ENCODE measurements at regions not wholly inside any gene's neighbourhood (a gene's known extent, or its start where the extent isn't known, plus 50 kb on each side); places are given as distances from the start of the nearest gene placed in this dataset.

DNA sequence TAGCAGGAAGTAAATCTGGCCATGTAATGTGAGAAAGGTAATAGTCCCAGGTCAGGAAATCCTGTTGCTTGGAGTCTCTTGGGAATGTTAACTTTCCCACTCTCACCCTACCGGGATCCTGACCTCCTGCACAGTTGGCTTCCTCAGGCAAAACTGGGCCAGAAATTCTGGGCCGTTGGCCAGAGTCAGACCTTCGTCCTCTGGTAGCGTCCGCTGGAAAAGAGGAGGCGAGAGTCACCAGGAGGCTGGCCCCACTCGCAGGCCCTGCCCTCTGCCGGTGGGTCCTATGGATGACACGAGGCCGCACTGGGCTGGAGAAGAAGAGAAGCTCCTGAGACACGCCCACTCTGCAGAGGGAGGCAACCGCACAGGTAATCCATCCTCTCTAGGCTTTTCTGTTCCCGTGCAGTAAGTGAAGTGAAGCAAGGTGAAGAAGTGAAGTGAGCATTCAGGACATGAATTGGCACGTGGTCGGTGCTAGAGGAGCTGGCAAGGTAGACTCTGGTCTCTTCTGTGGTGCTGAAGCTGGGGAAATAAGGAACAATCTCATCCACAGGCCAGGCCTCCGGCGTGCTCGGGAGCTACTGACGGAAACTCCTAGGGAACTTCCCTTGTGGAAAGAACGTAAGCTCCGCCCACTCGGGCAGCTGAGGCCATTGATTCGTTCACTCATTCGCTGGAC, 182.7 kb upstream of the GLI2 start:
- no peak for TF ChIP-seq EZH2 (IDR thresholded peaks at IDR 0.05; ENCODE audit: insufficient read depth, low read length)
- TF ChIP-seq, protein P1, sequence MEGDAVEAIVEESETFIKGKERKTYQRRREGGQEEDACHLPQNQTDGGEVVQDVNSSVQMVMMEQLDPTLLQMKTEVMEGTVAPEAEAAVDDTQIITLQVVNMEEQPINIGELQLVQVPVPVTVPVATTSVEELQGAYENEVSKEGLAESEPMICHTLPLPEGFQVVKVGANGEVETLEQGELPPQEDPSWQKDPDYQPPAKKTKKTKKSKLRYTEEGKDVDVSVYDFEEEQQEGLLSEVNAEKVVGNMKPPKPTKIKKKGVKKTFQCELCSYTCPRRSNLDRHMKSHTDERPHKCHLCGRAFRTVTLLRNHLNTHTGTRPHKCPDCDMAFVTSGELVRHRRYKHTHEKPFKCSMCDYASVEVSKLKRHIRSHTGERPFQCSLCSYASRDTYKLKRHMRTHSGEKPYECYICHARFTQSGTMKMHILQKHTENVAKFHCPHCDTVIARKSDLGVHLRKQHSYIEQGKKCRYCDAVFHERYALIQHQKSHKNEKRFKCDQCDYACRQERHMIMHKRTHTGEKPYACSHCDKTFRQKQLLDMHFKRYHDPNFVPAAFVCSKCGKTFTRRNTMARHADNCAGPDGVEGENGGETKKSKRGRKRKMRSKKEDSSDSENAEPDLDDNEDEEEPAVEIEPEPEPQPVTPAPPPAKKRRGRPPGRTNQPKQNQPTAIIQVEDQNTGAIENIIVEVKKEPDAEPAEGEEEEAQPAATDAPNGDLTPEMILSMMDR (IDR thresholded peaks at IDR 0.05; ENCODE audit: insufficient read depth, low read depth, low read length): peak; percentile 47
- Histone ChIP-seq H3K9me3 (ENCODE audit: insufficient read depth, low read depth, low read length) (no peaks in the 10 kb centered on the region), H2AFZ (ENCODE audit: low read depth, low read length) (peak overlapping the region; percentile 14), H3K79me2 (ENCODE audit: insufficient read depth, low read length) (no peaks in the 10 kb centered on the region), H3K4me2 (ENCODE audit: low read length) (peak overlapping the region; percentile 33), H3K9ac (ENCODE audit: low read length) (no peak overlapping the region), H3K27ac (ENCODE audit: low read depth, low read length) (no peak overlapping the region), H3K4me3 (ENCODE audit: insufficient read depth, low read depth, low read length) (no peak overlapping the region), H3K36me3 (ENCODE audit: insufficient read depth, low read length) (no peaks in the 10 kb centered on the region), H4K20me1 (ENCODE audit: insufficient read depth, low read length) (no peaks in the 10 kb centered on the region), H3K27me3 (ENCODE audit: insufficient read depth, low read length) (peaks cover 30% of the 10 kb centered on the region), H3K4me1 (ENCODE audit: insufficient read depth, low read length) (peaks cover 7% of the 10 kb centered on the region)
- H3K4me1 Mint-ChIP-seq (ENCODE audit: low read depth, unreplicated experiment): peaks cover 20% of the 10 kb centered on the region
- H3K9me3 Mint-ChIP-seq (ENCODE audit: unreplicated experiment): peaks cover 1% of the 10 kb centered on the region
- DNase-seq (ENCODE audit: low read depth) (peak; percentile 44), FAIRE-seq (no peak)
- H3K27me3 Mint-ChIP-seq (ENCODE audit: low read depth, unreplicated experiment): peaks cover 37% of the 10 kb centered on the region
- peak overlapping the region; percentile 48 for H3K27ac Mint-ChIP-seq (ENCODE audit: unreplicated experiment)
- no peak overlapping the region for H3K4me3 Mint-ChIP-seq (ENCODE audit: unreplicated experiment)
- no peaks in the 10 kb centered on the region for H3K36me3 Mint-ChIP-seq (ENCODE audit: low read depth, unreplicated experiment)

DNA sequence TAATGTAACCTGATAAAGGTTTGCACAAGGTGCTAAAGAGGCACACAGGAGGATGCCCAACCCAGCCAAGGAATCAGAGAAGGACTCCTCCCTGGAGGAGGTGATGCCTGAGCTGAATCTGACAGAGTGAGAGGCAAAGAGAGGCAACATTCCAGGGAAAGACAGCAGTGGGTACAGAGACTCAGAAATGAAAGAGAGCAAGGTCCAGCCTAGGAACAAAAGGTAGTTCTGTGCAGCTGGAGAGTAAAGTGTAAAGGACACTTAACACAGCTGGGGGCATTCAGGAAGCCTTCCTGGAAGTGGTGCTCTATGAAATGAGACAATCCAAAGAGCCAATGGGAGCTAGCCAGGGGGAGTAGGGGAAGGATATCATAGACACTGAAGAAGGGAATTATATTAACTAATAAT, 181.0 kb upstream of the GLI2 start:
- H3K9me3 Mint-ChIP-seq (ENCODE audit: unreplicated experiment): peaks cover 1% of the 10 kb centered on the region
- peaks cover 30% of the 10 kb centered on the region for H3K4me1 Mint-ChIP-seq (ENCODE audit: low read depth, unreplicated experiment)

More for the DNA sequence above, 181.0 kb upstream of the GLI2 start:
- Histone ChIP-seq H3K4me1 (ENCODE audit: insufficient read depth, low read length) (peaks cover 17% of the 10 kb centered on the region), H3K9ac (ENCODE audit: low read length) (no peak overlapping the region), H3K79me2 (ENCODE audit: insufficient read depth, low read length) (no peaks in the 10 kb centered on the region), H3K27ac (ENCODE audit: low read depth, low read length) (no peak overlapping the region), H3K4me2 (ENCODE audit: low read length) (no peak overlapping the region), H4K20me1 (ENCODE audit: insufficient read depth, low read length) (no peaks in the 10 kb centered on the region), H3K4me3 (ENCODE audit: insufficient read depth, low read depth, low read length) (no peak overlapping the region), H2AFZ (ENCODE audit: low read depth, low read length) (no peak overlapping the region), H3K27me3 (ENCODE audit: insufficient read depth, low read length) (peaks cover 27% of the 10 kb centered on the region), H3K36me3 (ENCODE audit: insufficient read depth, low read length) (no peaks in the 10 kb centered on the region), H3K9me3 (ENCODE audit: insufficient read depth, low read depth, low read length) (no peaks in the 10 kb centered on the region)
- FAIRE-seq (no peak), DNase-seq (ENCODE audit: low read depth) (no peak)
- H3K27ac Mint-ChIP-seq (ENCODE audit: unreplicated experiment): no peak overlapping the region
- no peak overlapping the region for H3K4me3 Mint-ChIP-seq (ENCODE audit: unreplicated experiment)
- no peaks in the 10 kb centered on the region for H3K36me3 Mint-ChIP-seq (ENCODE audit: low read depth, unreplicated experiment)
- TF ChIP-seq, protein P1 (IDR thresholded peaks at IDR 0.05; ENCODE audit: insufficient read depth, low read depth, low read length): no peak
- TF ChIP-seq EZH2 (IDR thresholded peaks at IDR 0.05; ENCODE audit: insufficient read depth, low read length): no peak
- peaks cover 37% of the 10 kb centered on the region for H3K27me3 Mint-ChIP-seq (ENCODE audit: low read depth, unreplicated experiment)

Data from astrocyte (in vitro differentiated cells and primary cell).